Adipocyte (in vitro differentiated cells): ENCODE measurements at regions not wholly inside any gene's neighbourhood (a gene's known extent, or its start where the extent isn't known, plus 50 kb on each side); places are given as distances from the start of the nearest gene placed in this dataset.

ENCODE experiments used
- DNase-seq: peaks from one replicate; pipeline ENCODE4 v3.0.0-alpha.2; 2015; ENCODE audit warnings: low read depth
- H3K27me3 ChIP-seq: replicated peaks from 2 replicates; pipeline ENCODE4 v1.7.0; 2013; ENCODE audit warnings: mild to moderate bottlenecking, low read length, moderate library complexity; ENCODE audit not compliant: control insufficient read depth, insufficient read depth
- H3K36me3 ChIP-seq: 2 replicates; pipeline ENCODE4 v1.7.0; 2013; ENCODE audit warnings: low read length, mild to moderate bottlenecking, moderate library complexity; ENCODE audit not compliant: control insufficient read depth, insufficient read depth, severe bottlenecking
- H3K4me1 ChIP-seq: 2 replicates; pipeline ENCODE4 v1.7.0; 2013; ENCODE audit warnings: mild to moderate bottlenecking, low read length, moderate library complexity; ENCODE audit not compliant: control insufficient read depth, insufficient read depth
- H3K4me3 ChIP-seq: 2 replicates; pipeline ENCODE4 v1.7.0; 2013; ENCODE audit warnings: mild to moderate bottlenecking, low read length, moderate library complexity
- H3K9ac ChIP-seq: 2 replicates; pipeline ENCODE4 v1.7.0; 2013; ENCODE audit warnings: mild to moderate bottlenecking, low read length, moderate library complexity
- H3K9me3 ChIP-seq: 2 replicates; pipeline ENCODE4 v1.7.0; 2013; ENCODE audit warnings: mild to moderate bottlenecking, low read length, moderate library complexity; ENCODE audit not compliant: control insufficient read depth

DNA sequence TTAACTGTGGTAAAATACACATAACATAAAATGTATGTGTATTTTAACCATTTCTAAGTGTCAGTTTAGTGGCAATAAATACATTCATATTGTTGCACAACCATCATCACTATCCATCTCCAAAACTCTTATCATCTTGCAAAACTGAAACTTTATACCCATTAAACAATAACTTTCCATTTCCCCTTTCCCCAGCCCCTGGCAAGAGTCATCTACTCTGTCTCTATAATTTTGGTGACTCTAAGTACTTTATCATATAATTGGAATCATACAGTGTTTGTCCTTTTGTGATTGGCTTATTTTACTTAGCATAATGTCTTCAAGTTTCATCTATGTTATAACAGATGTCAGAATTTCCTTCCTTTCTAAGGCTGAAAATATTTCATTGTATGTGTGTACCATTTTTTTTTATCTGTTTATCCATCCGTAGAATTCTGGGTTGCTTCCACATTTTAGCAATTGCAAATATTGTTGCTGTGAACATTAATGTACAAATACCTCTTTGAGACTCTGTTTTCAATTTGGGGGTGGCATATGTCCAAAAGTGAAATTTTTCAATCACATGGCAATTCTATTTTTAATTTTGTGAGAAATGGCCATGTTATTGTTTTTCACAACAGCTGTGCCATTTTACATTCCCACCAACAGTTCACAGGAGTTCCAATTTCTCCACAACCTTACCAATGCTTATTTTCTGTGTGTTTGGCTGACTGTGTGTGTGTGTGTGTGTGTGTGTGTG, 153.9 kb upstream of the GORAB start:
- no peaks in the 10 kb centered on the region for H3K27me3 ChIP-seq
- H3K36me3 ChIP-seq, result no peaks in the 10 kb centered on the region
- peak overlapping the region; percentile 16 for H3K4me3 ChIP-seq
- H3K4me1 ChIP-seq, result peaks cover 24% of the 10 kb centered on the region
- no peak overlapping the region for H3K9ac ChIP-seq
- peak; percentile 88 for DNase-seq
- no peaks in the 10 kb centered on the region for H3K9me3 ChIP-seq

DNA sequence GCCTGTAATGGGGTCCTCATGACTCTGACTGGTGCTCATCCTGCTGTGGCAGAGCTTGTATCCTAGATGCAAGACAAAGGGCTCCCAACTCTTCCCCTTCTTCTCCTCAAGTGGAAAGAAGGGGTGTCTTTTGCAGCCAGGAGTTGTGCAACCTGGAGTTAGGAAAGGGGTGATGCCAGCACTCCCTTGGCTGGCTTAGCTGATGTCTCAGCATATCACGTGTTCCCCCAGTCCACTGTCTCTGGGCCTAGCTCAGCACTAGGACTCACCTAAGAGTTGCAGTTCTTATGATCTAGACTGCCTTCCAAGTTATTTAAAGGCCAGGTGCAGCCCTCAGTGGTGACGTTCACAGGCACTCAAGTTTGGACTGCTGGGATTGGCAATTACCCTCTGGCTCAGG, 146.2 kb upstream of the GORAB start:
- no peaks in the 10 kb centered on the region for H3K27me3 ChIP-seq
- no peaks in the 10 kb centered on the region for H3K9me3 ChIP-seq
- H3K4me1 ChIP-seq, result peaks cover 5% of the 10 kb centered on the region
- H3K36me3 ChIP-seq, result no peaks in the 10 kb centered on the region
- no peak overlapping the region for H3K4me3 ChIP-seq
- no peak for DNase-seq
- no peak overlapping the region for H3K9ac ChIP-seq

DNA sequence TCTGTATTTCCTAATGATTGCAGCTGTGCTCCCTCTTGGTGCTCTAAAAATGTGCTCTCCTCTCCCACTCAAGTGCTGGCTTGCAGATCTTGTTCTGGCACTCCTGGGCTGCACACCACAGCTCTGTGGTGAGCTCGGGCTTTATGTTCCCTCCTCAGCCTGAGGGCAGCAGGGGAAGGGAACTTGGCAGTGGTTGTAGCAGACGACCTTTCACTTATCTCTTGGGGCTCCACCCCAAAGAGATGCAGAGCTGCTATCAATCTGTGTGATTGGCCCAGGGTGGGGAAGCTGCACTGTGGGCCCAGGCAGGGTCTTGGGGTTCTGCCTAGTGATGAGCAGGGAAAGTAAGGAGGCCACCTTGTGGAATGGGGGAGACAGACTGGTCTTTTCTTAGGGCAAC, 143.5 kb upstream of the GORAB start:
- no peaks in the 10 kb centered on the region for H3K27me3 ChIP-seq
- no peak overlapping the region for H3K4me3 ChIP-seq
- H3K9me3 ChIP-seq, result peaks cover 8% of the 10 kb centered on the region
- no peak for DNase-seq
- no peaks in the 10 kb centered on the region for H3K36me3 ChIP-seq
- peaks cover 5% of the 10 kb centered on the region for H3K4me1 ChIP-seq
- no peak overlapping the region for H3K9ac ChIP-seq

DNA sequence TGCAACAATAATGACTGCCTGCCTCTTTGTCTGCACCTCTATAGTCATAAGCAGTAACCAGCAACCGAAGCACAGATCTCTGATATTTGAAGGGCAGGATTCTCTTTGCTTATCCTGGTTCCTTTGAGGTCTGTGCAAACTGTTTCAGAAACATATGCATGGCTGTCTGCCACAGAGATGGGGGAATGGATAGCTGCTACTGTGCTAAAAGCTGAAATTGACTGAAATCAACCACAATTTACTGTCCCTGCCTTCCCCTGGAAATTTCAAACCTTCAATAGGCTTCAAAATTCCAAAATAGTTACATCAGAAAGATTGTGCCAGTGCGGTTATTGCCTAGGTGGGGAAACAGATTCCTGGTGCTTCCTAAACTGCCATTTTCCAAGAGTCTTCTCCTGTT, 136.8 kb upstream of the GORAB start:
- DNase-seq, result no peak
- Histone ChIP-seq H3K4me1 (peaks cover 39% of the 10 kb centered on the region), H3K9ac (peak overlapping the region; percentile 36), H3K36me3 (no peaks in the 10 kb centered on the region), H3K27me3 (no peaks in the 10 kb centered on the region), H3K9me3 (peaks cover 13% of the 10 kb centered on the region), H3K4me3 (no peak overlapping the region)

DNA sequence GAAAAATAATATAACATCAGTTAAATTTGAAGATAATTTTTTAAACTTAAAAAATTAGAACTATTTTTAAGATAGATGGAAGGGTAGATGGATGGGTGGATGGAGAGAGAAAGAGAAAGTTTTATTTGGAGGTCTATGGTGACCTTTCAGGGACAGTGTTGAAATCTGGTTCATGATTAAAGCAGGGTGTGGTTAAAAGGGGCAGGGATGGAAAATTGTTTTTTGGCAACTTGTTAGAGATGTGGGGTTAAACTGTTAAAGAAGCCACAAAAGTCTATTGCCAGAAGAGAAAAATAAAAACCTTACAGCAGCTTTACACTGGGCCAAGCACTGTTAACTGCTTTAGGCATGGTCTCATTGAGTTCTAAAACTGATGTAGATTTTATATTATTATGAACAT, 134.9 kb upstream of the GORAB start:
- H3K4me3 ChIP-seq, result no peak overlapping the region
- H3K27me3 ChIP-seq, result no peaks in the 10 kb centered on the region
- H3K9ac ChIP-seq, result peak overlapping the region; percentile 52
- DNase-seq, result no peak
- H3K4me1 ChIP-seq, result peaks cover 49% of the 10 kb centered on the region
- peaks cover 10% of the 10 kb centered on the region for H3K9me3 ChIP-seq
- no peaks in the 10 kb centered on the region for H3K36me3 ChIP-seq

DNA sequence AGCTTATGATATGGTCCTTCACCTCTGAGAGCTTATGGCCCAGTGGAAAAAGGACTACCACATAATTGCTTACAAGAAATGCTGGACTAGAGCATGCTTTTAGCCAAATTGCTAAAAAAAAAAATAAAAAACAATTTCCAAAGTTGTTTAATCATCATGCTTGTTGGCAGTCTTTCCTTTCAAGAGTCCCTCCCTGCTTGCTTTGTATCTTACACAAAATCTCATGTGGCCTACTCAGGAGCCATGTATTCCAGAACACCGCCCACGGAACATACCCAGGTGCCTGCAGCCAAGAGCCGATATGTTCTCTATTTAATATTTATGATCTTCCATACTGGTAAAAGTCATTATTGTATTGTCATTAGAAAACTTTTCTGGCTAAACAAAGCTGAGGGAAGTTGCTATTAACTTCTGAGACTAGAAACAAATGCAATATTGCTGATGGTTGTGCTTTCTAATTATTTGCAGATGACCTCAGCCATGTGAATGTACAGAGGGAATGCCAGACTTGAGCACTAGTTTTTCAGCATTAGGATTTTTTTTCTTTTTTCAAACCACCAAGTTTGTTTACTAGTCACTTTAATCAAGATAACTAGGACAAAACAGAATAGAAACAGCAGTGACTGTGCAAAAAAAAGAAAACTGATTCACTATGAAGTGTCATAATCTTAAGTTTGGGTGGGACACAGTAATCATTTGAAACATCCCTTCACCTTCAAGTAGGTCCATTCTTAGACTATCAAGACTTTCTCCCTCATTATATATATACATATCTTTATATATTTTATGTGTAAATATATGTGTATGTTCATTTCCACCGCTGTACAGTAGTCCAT, 129.3 kb upstream of the GORAB start:
- Histone ChIP-seq H3K4me1 (peaks cover 50% of the 10 kb centered on the region), H3K4me3 (peak overlapping the region; percentile 26), H3K9me3 (no peaks in the 10 kb centered on the region), H3K36me3 (no peaks in the 10 kb centered on the region), H3K9ac (peak overlapping the region; percentile 73), H3K27me3 (no peaks in the 10 kb centered on the region)
- DNase-seq, result peak; percentile 28

GRCh38 chr1:170407138-170407537, 124.8 kb upstream of the GORAB start:
- Histone ChIP-seq H3K9ac (peak overlapping the region; percentile 48), H3K4me3 (peak overlapping the region; percentile 1), H3K27me3 (no peaks in the 10 kb centered on the region), H3K36me3 (no peaks in the 10 kb centered on the region), H3K9me3 (no peaks in the 10 kb centered on the region), H3K4me1 (peaks cover 55% of the 10 kb centered on the region)
- peak; percentile 81 for DNase-seq

GRCh38 chr1:170407581-170407980, 124.4 kb upstream of the GORAB start:
- Histone ChIP-seq H3K27me3 (no peaks in the 10 kb centered on the region), H3K4me1 (peaks cover 51% of the 10 kb centered on the region), H3K9ac (peak overlapping the region; percentile 48), H3K36me3 (no peaks in the 10 kb centered on the region), H3K9me3 (no peaks in the 10 kb centered on the region), H3K4me3 (peak overlapping the region; percentile 1)
- peak; percentile 71 for DNase-seq

DNA sequence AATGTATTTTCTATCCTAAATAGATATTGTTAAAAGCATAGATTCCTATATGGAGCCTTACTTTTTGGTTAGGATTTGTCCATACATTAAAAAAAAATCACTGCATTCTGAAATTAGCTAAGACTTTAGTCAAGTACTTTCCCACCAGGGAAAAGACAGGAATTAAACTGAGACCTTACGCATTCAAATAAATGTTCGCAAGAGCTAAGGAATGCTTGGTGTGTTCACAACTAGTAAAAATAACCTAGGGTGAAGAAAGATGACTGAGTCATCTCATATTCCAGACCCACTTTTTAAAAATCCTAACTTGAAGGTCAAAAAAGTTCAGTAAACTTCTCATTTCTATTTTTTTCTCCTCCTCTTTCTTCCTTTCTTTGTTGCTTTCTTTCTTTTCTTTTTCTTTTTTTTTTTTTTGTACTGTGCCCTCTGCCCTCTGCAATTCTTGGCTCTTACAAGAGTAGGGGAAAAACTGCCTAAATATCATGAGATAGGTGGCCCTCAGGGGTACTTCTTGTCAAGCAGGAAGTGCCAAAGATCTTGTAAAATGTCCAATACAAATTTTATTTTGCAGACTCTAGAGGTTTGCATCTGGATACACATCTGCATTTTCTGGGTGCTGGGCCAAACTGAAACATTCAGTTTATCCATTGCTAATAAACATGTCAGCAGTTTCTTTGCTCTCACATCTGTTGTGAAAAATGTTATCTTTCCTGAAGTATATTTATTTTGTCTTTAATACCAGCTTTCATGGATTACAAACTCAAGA, 121.4 kb upstream of the GORAB start:
- Histone ChIP-seq H3K4me3 (peak overlapping the region; percentile 56), H3K9me3 (no peaks in the 10 kb centered on the region), H3K4me1 (peaks cover 50% of the 10 kb centered on the region), H3K9ac (peak overlapping the region; percentile 74), H3K36me3 (no peaks in the 10 kb centered on the region), H3K27me3 (no peaks in the 10 kb centered on the region)
- DNase-seq, result peak; percentile 88

DNA sequence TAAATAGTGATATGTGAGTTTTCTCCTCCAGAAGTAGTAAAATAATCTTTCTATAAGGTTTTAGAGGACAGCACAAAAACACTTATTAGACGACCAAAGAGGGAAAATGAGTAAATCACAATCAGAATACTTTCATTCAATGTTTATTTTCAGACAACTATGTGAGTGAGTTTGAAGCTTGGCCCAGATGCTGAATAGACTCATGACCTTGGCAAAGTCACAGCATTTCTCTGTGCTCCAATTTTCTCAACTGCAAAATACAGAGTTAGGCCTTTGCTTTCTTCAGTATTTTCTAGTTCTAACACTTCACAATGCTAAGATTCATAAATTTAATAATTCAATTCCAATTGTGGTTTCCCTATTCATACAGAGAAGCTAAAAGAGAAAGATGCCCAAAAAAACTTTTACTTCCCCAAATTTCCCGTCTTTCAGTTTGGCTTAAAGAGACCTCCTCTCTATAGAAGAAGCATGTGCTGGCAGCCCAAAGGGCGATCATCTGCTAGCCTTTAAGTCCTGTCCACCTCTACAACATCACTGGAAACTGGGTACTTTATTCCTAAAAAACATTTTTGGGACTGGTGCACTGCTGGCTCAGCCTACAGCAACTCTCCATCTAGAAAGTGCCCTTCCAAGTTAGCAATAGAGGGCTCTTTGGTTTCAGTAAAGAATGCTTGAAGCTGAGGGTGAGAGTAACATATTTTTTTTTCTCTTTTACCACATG, 116.8 kb upstream of the GORAB start:
- peak overlapping the region; percentile 79 for H3K9ac ChIP-seq
- H3K4me3 ChIP-seq, result peak overlapping the region; percentile 29
- DNase-seq, result peak; percentile 68
- no peaks in the 10 kb centered on the region for H3K36me3 ChIP-seq
- H3K9me3 ChIP-seq, result no peaks in the 10 kb centered on the region
- H3K27me3 ChIP-seq, result no peaks in the 10 kb centered on the region
- peaks cover 33% of the 10 kb centered on the region for H3K4me1 ChIP-seq
